WTC11 (cell line): ENCODE measurements at regions not wholly inside any gene's neighbourhood (a gene's known extent, or its start where the extent isn't known, plus 50 kb on each side); places are given as distances from the start of the nearest gene placed in this dataset.

Source experiments
- ATAC-seq: fragments of 200-7000 bp; cut with Tn5 transposase; 2 replicates; pipeline ENCODE4 v1.10.0; 2021; ENCODE audit warnings: mild to moderate bottlenecking, moderate library complexity
- CTCF ChIA-PET: fragments of 300-600 bp; sonication (Branson Sonifier 250); formaldehyde crosslinking; loops from one replicate; lab custom pipeline; 2021; ENCODE audit warnings: antibody characterized with exemption; lab: Charles Lee
- POLR2A ChIA-PET: fragments of 350-600 bp; sonication (Branson Sonifier 250); formaldehyde crosslinking; loops from one replicate; lab custom pipeline; 2021; ENCODE audit warnings: antibody characterized with exemption; lab: Charles Lee
- DNase-seq: peaks from one replicate; pipeline ENCODE4 v3.0.0; 2021; ENCODE audit warnings: low spot score
- H3K27ac Mint-ChIP-seq: 2 replicates; pipeline ENCODE4 v1.8.0; 2021; ENCODE audit warnings: mixed read lengths
- H3K27me3 Mint-ChIP-seq: 2 replicates; pipeline ENCODE4 v1.8.0; 2021; ENCODE audit warnings: low read depth, mild to moderate bottlenecking, moderate library complexity, mixed read lengths
- H3K36me3 Mint-ChIP-seq: 2 replicates; pipeline ENCODE4 v1.8.0; 2021; ENCODE audit warnings: mixed read lengths
- H3K4me1 Mint-ChIP-seq: 2 replicates; pipeline ENCODE4 v1.8.0; 2022; ENCODE audit warnings: mixed read lengths
- H3K4me3 Mint-ChIP-seq: 2 replicates; pipeline ENCODE4 v1.8.0; 2021; ENCODE audit warnings: mild to moderate bottlenecking, moderate library complexity, mixed read lengths
- H3K9me3 Mint-ChIP-seq: 2 replicates; pipeline ENCODE4 v1.8.0; 2021; ENCODE audit warnings: mixed read lengths
- CREM ChIP-seq: sonication (generic); formaldehyde crosslinking; IDR thresholded peaks from 2 replicates; pipeline ENCODE4 v1.8.1; 2022; ENCODE audit warnings: mild to moderate bottlenecking, missing genetic modification reagents, moderate library complexity
- ESRRA ChIP-seq: sonication (generic); formaldehyde crosslinking; IDR thresholded peaks from 2 replicates; pipeline ENCODE4 v1.8.1; 2022; ENCODE audit warnings: mild to moderate bottlenecking, missing genetic modification reagents, borderline replicate concordance
- GABPB1 ChIP-seq: sonication (generic); formaldehyde crosslinking; IDR thresholded peaks from 2 replicates; pipeline ENCODE4 v1.8.1; 2023; ENCODE audit warnings: mild to moderate bottlenecking, missing genetic modification reagents
- HMGA2 ChIP-seq: fragments of 250-450 bp; sonication (Bioruptor Pico); IDR thresholded peaks from 2 replicates; pipeline ENCODE4 v1.4.0; 2021; ENCODE audit warnings: mild to moderate bottlenecking, moderate library complexity
- JAZF1 ChIP-seq: fragments of 250-450 bp; sonication (Bioruptor Pico); IDR thresholded peaks from 2 replicates; pipeline ENCODE4 v1.9.0; 2021; ENCODE audit warnings: moderate library complexity, mild to moderate bottlenecking, inconsistent platforms
- MYBL2 ChIP-seq: sonication (generic); formaldehyde crosslinking; IDR thresholded peaks from 2 replicates; pipeline ENCODE4 v1.8.1; 2023; ENCODE audit warnings: mild to moderate bottlenecking, moderate library complexity, missing genetic modification reagents
- NFYB ChIP-seq: sonication (generic); formaldehyde crosslinking; conservative IDR thresholded peaks from 2 replicates; pipeline ENCODE4 v1.8.0; 2022; ENCODE audit warnings: low read depth, missing genetic modification reagents
- NR3C1 ChIP-seq: sonication (generic); formaldehyde crosslinking; conservative IDR thresholded peaks from 2 replicates; pipeline ENCODE4 v1.8.1; 2023; ENCODE audit warnings: low read depth, mild to moderate bottlenecking, missing genetic modification reagents
- PRRX2 ChIP-seq: fragments of 250-450 bp; sonication (Bioruptor Pico); IDR thresholded peaks from 2 replicates; pipeline ENCODE4 v1.8.0; 2021; ENCODE audit warnings: mild to moderate bottlenecking
- RELA ChIP-seq: sonication (generic); formaldehyde crosslinking; IDR thresholded peaks from 2 replicates; pipeline ENCODE4 v1.8.1; 2022; ENCODE audit warnings: missing genetic modification reagents, mild to moderate bottlenecking, borderline replicate concordance
- RORB ChIP-seq: fragments of 250-450 bp; sonication (Bioruptor Pico); IDR thresholded peaks from 2 replicates; pipeline ENCODE4 v1.9.0; 2021; ENCODE audit warnings: mild to moderate bottlenecking
- SMAD3 ChIP-seq: sonication (generic); formaldehyde crosslinking; IDR thresholded peaks from 2 replicates; pipeline ENCODE4 v1.8.0; 2022; ENCODE audit warnings: missing genetic modification reagents, mild to moderate bottlenecking, borderline replicate concordance
- SOX15 ChIP-seq: fragments of 250-450 bp; sonication (Bioruptor Pico); IDR thresholded peaks from 2 replicates; pipeline ENCODE4 v1.9.0; 2021; ENCODE audit warnings: mild to moderate bottlenecking
- TCF7 ChIP-seq: sonication (generic); formaldehyde crosslinking; IDR thresholded peaks from 2 replicates; pipeline ENCODE4 v1.8.0; 2022; ENCODE audit warnings: mild to moderate bottlenecking, low read depth, missing genetic modification reagents, moderate library complexity
- TEAD4 ChIP-seq: sonication (generic); formaldehyde crosslinking; IDR thresholded peaks from 2 replicates; pipeline ENCODE4 v1.8.0; 2022; ENCODE audit warnings: mild to moderate bottlenecking, missing genetic modification reagents
- TP53 ChIP-seq: sonication (generic); formaldehyde crosslinking; IDR thresholded peaks from 2 replicates; pipeline ENCODE4 v1.8.1; 2023; ENCODE audit warnings: mild to moderate bottlenecking, missing genetic modification reagents
- ZNF396 ChIP-seq: fragments of 250-450 bp; sonication (Bioruptor Pico); IDR thresholded peaks from 2 replicates; pipeline ENCODE4 v1.8.0; 2021; ENCODE audit warnings: mild to moderate bottlenecking, moderate library complexity, borderline replicate concordance
- TF ChIP-seq, protein P1 (sequence below): sonication (generic); formaldehyde crosslinking; IDR thresholded peaks from 2 replicates; pipeline ENCODE4 v1.8.1; 2023; ENCODE audit warnings: mild to moderate bottlenecking, missing genetic modification reagents, moderate library complexity
- TF ChIP-seq, protein P2 (sequence below): fragments of 250-450 bp; sonication (Bioruptor Pico); IDR thresholded peaks from 2 replicates; pipeline ENCODE4 v1.8.0; 2021; ENCODE audit warnings: mild to moderate bottlenecking
- TF ChIP-seq, protein P3 (sequence below): sonication (generic); formaldehyde crosslinking; IDR thresholded peaks from 2 replicates; pipeline ENCODE4 v1.8.1; 2022; ENCODE audit warnings: low read depth, mild to moderate bottlenecking, moderate library complexity, missing genetic modification reagents, borderline replicate concordance
- TF ChIP-seq, protein P4 (sequence below): sonication (generic); formaldehyde crosslinking; IDR thresholded peaks from 2 replicates; pipeline ENCODE4 v1.8.0; 2023; ENCODE audit warnings: missing genetic modification reagents, mild to moderate bottlenecking, borderline replicate concordance
- TF ChIP-seq, protein P5 (sequence below): sonication (generic); formaldehyde crosslinking; IDR thresholded peaks from 2 replicates; pipeline ENCODE4 v1.8.0; 2023; ENCODE audit warnings: missing genetic modification reagents
- TF ChIP-seq, protein P6 (sequence below): fragments of 250-450 bp; sonication (Bioruptor Pico); IDR thresholded peaks from 2 replicates; pipeline ENCODE4 v1.9.0; 2021; ENCODE audit warnings: mild to moderate bottlenecking
- TF ChIP-seq, protein P7 (sequence below): fragments of 250-450 bp; sonication (Bioruptor Pico); conservative IDR thresholded peaks from 2 replicates; pipeline ENCODE4 v1.9.0; 2021; ENCODE audit warnings: mild to moderate bottlenecking

DNA sequence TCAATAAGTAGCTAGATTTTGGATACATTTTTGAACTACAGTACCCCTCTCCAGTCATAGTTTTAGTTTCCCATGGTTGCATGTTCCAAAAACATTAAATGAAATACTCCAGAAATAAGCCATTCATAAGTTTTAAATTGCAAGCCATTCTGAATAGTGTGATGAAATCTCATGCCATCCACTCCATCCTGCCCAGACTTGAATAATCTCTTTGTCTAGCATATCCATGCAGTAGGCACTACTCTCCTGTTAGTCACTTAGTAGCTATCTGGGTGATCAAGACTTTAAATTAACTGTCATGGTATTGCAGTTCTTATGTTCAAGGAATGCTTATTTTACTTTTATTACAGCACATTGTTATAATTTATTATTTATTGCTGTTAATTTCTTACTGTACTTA, 237.4 kb downstream of the SPANXN1 start:
- H3K9me3 Mint-ChIP-seq = peaks cover 48% of the 10 kb centered on the region
- peaks cover 24% of the 10 kb centered on the region for H3K36me3 Mint-ChIP-seq
- peaks cover 3% of the 10 kb centered on the region; the same call in 1 of the 2 replicates for H3K27me3 Mint-ChIP-seq
- ATAC-seq = no peak
- POLR2A ChIA-PET = no interaction called here
- TF ChIP-seq NR3C1 (CRISPR knock-in tag) = no peak
- TF ChIP-seq CREM (CRISPR knock-in tag) = no peak
- TF ChIP-seq TCF7 = no peak
- DNase-seq = no peak
- no peak overlapping the region for H3K4me3 Mint-ChIP-seq
- H3K27ac Mint-ChIP-seq = no peak overlapping the region
- H3K4me1 Mint-ChIP-seq = no peaks in the 10 kb centered on the region
- CTCF ChIA-PET = no interaction called here

DNA sequence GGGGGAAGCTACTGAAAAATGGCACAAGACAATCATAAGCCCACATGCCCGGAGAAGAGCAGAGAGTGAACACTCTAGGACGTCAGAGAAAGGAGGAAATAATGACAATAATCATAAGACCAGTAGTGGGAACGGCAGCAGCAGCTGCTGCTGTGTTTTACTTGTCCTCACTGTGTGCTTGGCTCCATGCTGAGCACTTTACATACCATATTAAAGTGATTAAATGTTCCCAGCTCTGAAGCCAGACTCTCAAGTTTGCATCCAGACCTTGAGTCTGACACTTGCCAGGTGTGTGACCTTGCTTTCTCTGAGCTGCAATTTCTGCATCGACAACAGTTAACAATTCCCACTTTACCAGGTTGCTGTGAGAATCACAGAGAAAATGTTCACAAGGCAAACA, 255.4 kb downstream of the SPANXN1 start:
- TF ChIP-seq RORB (no peak), TCF7 (no peak), TP53 (no peak), MYBL2 (CRISPR knock-in tag) (no peak), PRRX2 (CRISPR knock-in tag) (no peak), SOX15 (CRISPR knock-in tag) (no peak), SMAD3 (CRISPR knock-in tag) (no peak), NFYB (no peak)
- CTCF ChIA-PET = no interaction called here
- Mint-ChIP-seq H3K9me3 (peaks cover 44% of the 10 kb centered on the region), H3K27me3 (peaks cover 3% of the 10 kb centered on the region; the same call in 1 of the 2 replicates), H3K4me1 (no peaks in the 10 kb centered on the region), H3K36me3 (peaks cover 24% of the 10 kb centered on the region), H3K27ac (no peak overlapping the region), H3K4me3 (no peak overlapping the region)
- ATAC-seq = no peak
- DNase-seq = no peak
- POLR2A ChIA-PET = no interaction called here

DNA sequence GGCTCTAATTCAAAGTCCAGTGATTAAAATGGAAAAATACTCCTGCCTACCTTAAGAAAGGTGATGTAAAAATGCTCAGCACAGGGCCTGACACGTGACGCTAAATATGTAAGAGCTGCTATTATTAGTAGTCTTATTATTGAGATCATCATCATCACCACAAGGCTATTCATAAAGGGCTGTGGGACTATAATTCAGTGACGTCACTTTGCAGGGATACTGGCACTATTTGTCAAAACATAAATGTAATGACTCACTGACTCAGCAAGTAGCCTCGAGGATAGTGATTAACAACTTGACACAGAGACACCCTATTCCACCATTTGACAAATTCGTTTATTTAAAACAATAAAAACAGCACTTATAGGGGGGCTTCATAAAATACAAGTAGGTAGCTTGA, 258.9 kb downstream of the SPANXN1 start:
- DNase-seq (no peak), ATAC-seq (no peak)
- ChIA-PET CTCF (no interaction called here), POLR2A (no interaction called here)
- H3K4me3 Mint-ChIP-seq = no peak overlapping the region
- H3K27ac Mint-ChIP-seq = no peak overlapping the region
- H3K36me3 Mint-ChIP-seq = peaks cover 19% of the 10 kb centered on the region
- peaks cover 35% of the 10 kb centered on the region for H3K9me3 Mint-ChIP-seq
- no peaks in the 10 kb centered on the region; the same call in 1 of the 2 replicates for H3K27me3 Mint-ChIP-seq
- no peaks in the 10 kb centered on the region for H3K4me1 Mint-ChIP-seq
- TF ChIP-seq, protein P1, sequence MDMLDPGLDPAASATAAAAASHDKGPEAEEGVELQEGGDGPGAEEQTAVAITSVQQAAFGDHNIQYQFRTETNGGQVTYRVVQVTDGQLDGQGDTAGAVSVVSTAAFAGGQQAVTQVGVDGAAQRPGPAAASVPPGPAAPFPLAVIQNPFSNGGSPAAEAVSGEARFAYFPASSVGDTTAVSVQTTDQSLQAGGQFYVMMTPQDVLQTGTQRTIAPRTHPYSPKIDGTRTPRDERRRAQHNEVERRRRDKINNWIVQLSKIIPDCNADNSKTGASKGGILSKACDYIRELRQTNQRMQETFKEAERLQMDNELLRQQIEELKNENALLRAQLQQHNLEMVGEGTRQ (CRISPR knock-in tag) = no peak
- TF ChIP-seq, protein P2, sequence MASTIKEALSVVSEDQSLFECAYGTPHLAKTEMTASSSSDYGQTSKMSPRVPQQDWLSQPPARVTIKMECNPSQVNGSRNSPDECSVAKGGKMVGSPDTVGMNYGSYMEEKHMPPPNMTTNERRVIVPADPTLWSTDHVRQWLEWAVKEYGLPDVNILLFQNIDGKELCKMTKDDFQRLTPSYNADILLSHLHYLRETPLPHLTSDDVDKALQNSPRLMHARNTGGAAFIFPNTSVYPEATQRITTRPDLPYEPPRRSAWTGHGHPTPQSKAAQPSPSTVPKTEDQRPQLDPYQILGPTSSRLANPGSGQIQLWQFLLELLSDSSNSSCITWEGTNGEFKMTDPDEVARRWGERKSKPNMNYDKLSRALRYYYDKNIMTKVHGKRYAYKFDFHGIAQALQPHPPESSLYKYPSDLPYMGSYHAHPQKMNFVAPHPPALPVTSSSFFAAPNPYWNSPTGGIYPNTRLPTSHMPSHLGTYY (CRISPR knock-in tag) = no peak
- TF ChIP-seq RELA (CRISPR knock-in tag) (no peak), HMGA2 (CRISPR knock-in tag) (no peak), ESRRA (no peak), TEAD4 (CRISPR knock-in tag) (no peak), JAZF1 (CRISPR knock-in tag) (no peak), ZNF396 (CRISPR knock-in tag) (no peak), TCF7 (no peak), GABPB1 (no peak)
- TF ChIP-seq, protein P3, sequence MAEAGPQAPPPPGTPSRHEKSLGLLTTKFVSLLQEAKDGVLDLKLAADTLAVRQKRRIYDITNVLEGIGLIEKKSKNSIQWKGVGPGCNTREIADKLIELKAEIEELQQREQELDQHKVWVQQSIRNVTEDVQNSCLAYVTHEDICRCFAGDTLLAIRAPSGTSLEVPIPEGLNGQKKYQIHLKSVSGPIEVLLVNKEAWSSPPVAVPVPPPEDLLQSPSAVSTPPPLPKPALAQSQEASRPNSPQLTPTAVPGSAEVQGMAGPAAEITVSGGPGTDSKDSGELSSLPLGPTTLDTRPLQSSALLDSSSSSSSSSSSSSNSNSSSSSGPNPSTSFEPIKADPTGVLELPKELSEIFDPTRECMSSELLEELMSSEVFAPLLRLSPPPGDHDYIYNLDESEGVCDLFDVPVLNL (CRISPR knock-in tag) = no peak
- TF ChIP-seq, protein P4, sequence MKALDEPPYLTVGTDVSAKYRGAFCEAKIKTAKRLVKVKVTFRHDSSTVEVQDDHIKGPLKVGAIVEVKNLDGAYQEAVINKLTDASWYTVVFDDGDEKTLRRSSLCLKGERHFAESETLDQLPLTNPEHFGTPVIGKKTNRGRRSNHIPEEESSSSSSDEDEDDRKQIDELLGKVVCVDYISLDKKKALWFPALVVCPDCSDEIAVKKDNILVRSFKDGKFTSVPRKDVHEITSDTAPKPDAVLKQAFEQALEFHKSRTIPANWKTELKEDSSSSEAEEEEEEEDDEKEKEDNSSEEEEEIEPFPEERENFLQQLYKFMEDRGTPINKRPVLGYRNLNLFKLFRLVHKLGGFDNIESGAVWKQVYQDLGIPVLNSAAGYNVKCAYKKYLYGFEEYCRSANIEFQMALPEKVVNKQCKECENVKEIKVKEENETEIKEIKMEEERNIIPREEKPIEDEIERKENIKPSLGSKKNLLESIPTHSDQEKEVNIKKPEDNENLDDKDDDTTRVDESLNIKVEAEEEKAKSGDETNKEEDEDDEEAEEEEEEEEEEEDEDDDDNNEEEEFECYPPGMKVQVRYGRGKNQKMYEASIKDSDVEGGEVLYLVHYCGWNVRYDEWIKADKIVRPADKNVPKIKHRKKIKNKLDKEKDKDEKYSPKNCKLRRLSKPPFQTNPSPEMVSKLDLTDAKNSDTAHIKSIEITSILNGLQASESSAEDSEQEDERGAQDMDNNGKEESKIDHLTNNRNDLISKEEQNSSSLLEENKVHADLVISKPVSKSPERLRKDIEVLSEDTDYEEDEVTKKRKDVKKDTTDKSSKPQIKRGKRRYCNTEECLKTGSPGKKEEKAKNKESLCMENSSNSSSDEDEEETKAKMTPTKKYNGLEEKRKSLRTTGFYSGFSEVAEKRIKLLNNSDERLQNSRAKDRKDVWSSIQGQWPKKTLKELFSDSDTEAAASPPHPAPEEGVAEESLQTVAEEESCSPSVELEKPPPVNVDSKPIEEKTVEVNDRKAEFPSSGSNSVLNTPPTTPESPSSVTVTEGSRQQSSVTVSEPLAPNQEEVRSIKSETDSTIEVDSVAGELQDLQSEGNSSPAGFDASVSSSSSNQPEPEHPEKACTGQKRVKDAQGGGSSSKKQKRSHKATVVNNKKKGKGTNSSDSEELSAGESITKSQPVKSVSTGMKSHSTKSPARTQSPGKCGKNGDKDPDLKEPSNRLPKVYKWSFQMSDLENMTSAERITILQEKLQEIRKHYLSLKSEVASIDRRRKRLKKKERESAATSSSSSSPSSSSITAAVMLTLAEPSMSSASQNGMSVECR (CRISPR knock-in tag) = no peak
- TF ChIP-seq, protein P5, sequence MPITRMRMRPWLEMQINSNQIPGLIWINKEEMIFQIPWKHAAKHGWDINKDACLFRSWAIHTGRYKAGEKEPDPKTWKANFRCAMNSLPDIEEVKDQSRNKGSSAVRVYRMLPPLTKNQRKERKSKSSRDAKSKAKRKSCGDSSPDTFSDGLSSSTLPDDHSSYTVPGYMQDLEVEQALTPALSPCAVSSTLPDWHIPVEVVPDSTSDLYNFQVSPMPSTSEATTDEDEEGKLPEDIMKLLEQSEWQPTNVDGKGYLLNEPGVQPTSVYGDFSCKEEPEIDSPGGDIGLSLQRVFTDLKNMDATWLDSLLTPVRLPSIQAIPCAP (CRISPR knock-in tag) = no peak
- TF ChIP-seq, protein P6, sequence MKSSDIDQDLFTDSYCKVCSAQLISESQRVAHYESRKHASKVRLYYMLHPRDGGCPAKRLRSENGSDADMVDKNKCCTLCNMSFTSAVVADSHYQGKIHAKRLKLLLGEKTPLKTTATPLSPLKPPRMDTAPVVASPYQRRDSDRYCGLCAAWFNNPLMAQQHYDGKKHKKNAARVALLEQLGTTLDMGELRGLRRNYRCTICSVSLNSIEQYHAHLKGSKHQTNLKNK (CRISPR knock-in tag) = no peak
- TF ChIP-seq, protein P7, sequence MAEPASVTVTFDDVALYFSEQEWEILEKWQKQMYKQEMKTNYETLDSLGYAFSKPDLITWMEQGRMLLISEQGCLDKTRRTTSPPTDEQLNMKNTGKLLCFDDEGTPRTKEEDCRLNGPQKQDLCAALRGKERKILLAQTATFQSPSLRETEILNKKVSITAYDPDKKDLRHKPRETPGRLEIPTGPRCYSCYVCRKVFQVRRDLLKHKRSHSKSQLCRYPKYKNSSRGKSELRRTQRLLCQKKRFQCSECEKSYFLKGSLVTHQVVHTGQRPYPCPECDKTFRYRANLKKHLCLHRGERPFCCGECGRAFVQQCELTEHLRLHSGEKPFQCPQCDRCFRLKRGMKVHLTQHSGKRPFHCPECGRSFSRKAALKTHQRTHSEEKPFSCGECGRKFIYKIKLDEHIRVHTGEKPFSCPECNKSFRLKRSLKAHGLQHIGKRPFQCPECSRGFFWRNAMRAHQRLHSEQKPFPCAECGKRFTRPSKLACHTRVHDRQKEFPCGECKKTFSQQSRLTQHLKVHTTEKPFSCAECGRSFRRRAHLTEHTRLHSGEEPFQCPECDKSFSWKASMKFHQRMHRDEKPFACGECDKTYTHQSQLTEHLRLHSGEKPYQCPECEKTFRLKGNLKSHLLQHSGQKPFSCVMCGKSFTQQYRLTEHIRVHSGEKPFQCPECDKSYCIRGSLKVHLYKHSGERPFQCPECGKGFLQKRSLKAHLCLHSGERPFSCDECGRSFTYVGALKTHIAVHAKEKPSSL (CRISPR knock-in tag) = no peak
